ENCODE measurements at regions not wholly inside any gene's neighbourhood (a gene's known extent, or its start where the extent isn't known, plus 50 kb on each side); places are given as distances from the start of the nearest gene placed in this dataset.

- Mint-ChIP-seq H3K4me1 (peaks cover 33% of the 10 kb centered on the region), H3K27me3 (ENCODE audit: low read depth) (peaks cover 77% of the 10 kb centered on the region), H3K4me3 (no peak overlapping the region), H3K36me3 (peaks cover 3% of the 10 kb centered on the region; the same call in 1 of the 2 replicates), H3K9me3 (peaks cover 9% of the 10 kb centered on the region; the same call in 1 of the 2 replicates), H3K27ac (no peak overlapping the region)
- POLR2A ChIA-PET, result no interaction called here
- TF ChIP-seq MLX (CRISPR knock-in tag; IDR thresholded peaks at IDR 0.05), result no peak
- no peak for TF ChIP-seq ZNF396 (CRISPR knock-in tag; IDR thresholded peaks at IDR 0.05; ENCODE audit: borderline replicate concordance)
- no peak for TF ChIP-seq PREB (CRISPR knock-in tag; IDR thresholded peaks at IDR 0.05; ENCODE audit: borderline replicate concordance)
- TF ChIP-seq KAT7 (CRISPR knock-in tag; IDR thresholded peaks at IDR 0.05; ENCODE audit: borderline replicate concordance), result no peak
- TF ChIP-seq USF1 (CRISPR knock-in tag; IDR thresholded peaks at IDR 0.05), result no peak
- TF ChIP-seq SMAD3 (CRISPR knock-in tag; IDR thresholded peaks at IDR 0.05; ENCODE audit: borderline replicate concordance), result no peak
- no peak for TF ChIP-seq EMX1 (CRISPR knock-in tag; IDR thresholded peaks at IDR 0.05)
- no peak for TF ChIP-seq GRHL2 (CRISPR knock-in tag; IDR thresholded peaks at IDR 0.05; ENCODE audit: insufficient replicate concordance, severe bottlenecking)
- TF ChIP-seq E2F4 (CRISPR knock-in tag; IDR thresholded peaks at IDR 0.05; ENCODE audit: borderline replicate concordance, low read depth), result no peak
- no peak for TF ChIP-seq PRDM15 (CRISPR knock-in tag; IDR thresholded peaks at IDR 0.05)
- TF ChIP-seq RORB (CRISPR knock-in tag; IDR thresholded peaks at IDR 0.05), result no peak
- no peak for DNase-seq (ENCODE audit: low spot score)
- CTCF ChIA-PET, result interaction anchor here (1.3 kb wide), 1 partner anchor 29 kb away, joined by 3 read pairs; no protein-coding TSS in a partner anchor
- ATAC-seq, result no peak
These were observed 147.1 kb upstream of the SLITRK1 start for GRCh38 chr13:84029396-84029795.

- Mint-ChIP-seq H3K9me3 (peaks cover 5% of the 10 kb centered on the region; the same call in 1 of the 2 replicates), H3K36me3 (peaks cover 3% of the 10 kb centered on the region; the same call in 1 of the 2 replicates), H3K4me1 (peaks cover 30% of the 10 kb centered on the region), H3K27ac (no peak overlapping the region), H3K27me3 (ENCODE audit: low read depth) (peaks cover 88% of the 10 kb centered on the region), H3K4me3 (no peak overlapping the region)
- POLR2A ChIA-PET, result no interaction called here
- CTCF ChIA-PET, result no interaction called here
- peak; percentile 49; the same call in 1 of the 2 replicates for TF ChIP-seq ETV6 (CRISPR knock-in tag; IDR thresholded peaks at IDR 0.05)
- no peak for TF ChIP-seq PREB (CRISPR knock-in tag; IDR thresholded peaks at IDR 0.05; ENCODE audit: borderline replicate concordance)
- TF ChIP-seq TEAD1 (CRISPR knock-in tag; IDR thresholded peaks at IDR 0.05), result 0 out of 2 replicates have a peak, but pooled peaks have one; percentile 17
- TF ChIP-seq FOXP4 (CRISPR knock-in tag; IDR thresholded peaks at IDR 0.05), result peak; percentile 89; the same call in 1 of the 2 replicates
- DNase-seq (ENCODE audit: low spot score) (no peak), ATAC-seq (peak; percentile 90)
These were observed 143.6 kb upstream of the SLITRK1 start for GRCh38 chr13:84025824-84026223.
